HG02840 (cell line): ENCODE measurements at regions not wholly inside any gene's neighbourhood (a gene's known extent, or its start where the extent isn't known, plus 50 kb on each side); places are given as distances from the start of the nearest gene placed in this dataset.
"Not testable (repeated sequence)": the region's sequence is repeated elsewhere in the genome, so short reads cannot be mapped to it uniquely, and the experiment has no call there.

Experiments used
- ATAC-seq: cut with Tn5 transposase; IDR thresholded peaks from one replicate; pipeline ENCODE4 v1.9.1; 2021; ENCODE audit warnings: mild to moderate bottlenecking, moderate library complexity, moderate number of reproducible peaks; ENCODE audit not compliant: unreplicated experiment, low FRiP score

GRCh38 chrX:22526339-22526738, 253.6 kb downstream of the CBLL2 start:
- ATAC-seq, result peak; percentile 96

DNA sequence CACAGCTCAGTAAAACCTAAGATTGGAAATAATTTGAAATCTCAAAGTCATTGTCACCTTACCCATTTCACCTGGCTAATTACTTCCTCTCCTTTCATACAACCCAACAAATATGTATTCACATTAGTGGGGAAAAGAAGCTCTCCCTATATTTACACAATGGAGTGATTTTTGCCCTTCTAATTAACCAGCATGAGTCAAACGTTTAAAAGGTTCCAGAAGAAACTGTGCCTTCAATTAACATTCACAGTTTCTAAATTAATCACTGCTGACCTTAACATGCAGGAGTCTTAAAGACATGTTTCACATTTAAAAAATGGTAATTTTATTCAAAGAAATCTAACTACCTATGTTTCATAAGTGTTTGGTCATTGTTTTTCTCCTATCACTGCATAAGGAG, 254.6 kb downstream of the CBLL2 start:
- no peak for ATAC-seq

DNA sequence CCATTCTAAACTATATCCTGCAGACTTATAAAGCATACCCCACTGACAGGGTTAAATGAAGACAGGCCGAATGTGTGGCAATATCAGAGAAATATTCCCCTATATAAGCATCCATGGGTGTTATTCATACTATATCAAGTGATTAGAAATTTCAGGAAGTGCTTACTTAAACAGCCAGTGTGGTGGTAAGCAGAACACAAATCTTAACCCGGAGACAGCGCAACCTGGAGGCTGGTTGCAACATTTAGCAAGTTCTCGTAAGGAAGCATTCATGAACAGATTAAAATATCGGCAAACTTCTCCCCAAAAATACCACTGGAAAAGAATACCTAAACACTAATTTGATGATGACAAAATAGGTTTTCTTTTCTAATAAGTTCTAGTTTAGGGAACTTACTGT, 261.2 kb downstream of the CBLL2 start:
- ATAC-seq, result no peak

- ATAC-seq, result no peak
Measured at GRCh38 chrX:22534643-22535042, 261.9 kb downstream of the CBLL2 start.

GRCh38 chrX:22536746-22537304, 264.1 kb downstream of the CBLL2 start:
- no peak for ATAC-seq

DNA sequence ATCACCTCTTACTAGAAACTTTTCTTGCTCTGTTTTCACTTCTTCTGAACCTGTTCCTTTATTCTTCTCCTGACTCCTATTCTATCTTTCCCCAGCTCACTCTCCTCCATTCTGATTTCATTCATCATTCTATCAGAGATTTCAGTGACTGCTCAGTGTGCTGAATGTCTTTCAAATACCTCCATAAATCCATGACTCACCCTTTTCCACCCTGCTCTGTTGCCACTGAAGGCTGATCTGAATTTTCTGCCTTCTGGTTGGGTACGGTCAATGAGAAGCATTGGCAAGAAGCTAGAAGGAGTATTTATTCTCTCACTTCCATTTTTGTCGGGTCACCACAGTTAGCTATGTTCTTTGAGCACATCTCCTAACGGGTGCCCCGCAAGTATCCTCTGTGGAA, 265.9 kb downstream of the CBLL2 start:
- ATAC-seq, result no peak

DNA sequence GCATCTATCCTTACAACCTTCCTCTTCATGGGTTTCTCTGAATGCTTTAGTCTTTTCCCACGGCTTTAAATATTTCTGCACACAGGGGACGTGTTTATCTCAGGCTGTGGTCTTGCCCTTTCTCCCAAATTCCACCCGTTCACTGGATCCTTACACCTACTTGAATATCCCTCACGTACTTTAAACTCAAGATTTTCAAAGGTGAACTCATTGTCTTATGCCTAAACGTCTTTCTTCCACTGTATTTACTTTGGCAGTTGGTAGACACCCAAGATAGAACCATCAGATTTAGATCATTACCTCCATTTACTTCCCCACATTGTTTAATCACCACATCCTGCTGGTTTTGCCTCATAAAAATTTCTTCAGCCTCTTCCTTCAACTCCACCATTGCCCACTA, 269.2 kb downstream of the CBLL2 start:
- ATAC-seq, result no peak

- no peak for ATAC-seq
Measured at GRCh38 chrX:22542641-22543040, 269.9 kb downstream of the CBLL2 start.

GRCh38 chrX:22559506-22559905, 286.8 kb downstream of the CBLL2 start:
- no peak for ATAC-seq

GRCh38 chrX:22575161-22575845, 302.6 kb downstream of the CBLL2 start:
- ATAC-seq, result no peak

DNA sequence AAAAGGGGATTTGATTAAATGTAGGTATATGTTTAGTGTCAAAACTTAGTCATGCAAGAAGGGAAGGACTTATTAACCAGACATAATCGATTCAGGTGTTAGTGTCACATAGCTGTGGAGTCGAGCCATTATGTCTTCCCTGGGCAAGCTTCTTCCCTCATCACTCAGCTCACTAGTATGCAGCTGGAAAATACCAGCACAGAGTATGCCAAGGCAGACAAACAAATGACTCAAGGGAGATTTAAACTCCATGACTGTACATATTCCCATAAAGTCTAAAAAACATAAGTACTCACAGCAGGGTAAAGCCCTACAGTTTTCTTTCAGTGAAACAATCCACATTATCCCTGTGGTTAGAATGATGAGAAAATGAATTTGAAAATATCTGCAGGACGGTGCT, 304.5 kb downstream of the CBLL2 start:
- no peak for ATAC-seq

- ATAC-seq, result no peak
Measured at GRCh38 chrX:22585831-22586230, 313.1 kb downstream of the CBLL2 start.

DNA sequence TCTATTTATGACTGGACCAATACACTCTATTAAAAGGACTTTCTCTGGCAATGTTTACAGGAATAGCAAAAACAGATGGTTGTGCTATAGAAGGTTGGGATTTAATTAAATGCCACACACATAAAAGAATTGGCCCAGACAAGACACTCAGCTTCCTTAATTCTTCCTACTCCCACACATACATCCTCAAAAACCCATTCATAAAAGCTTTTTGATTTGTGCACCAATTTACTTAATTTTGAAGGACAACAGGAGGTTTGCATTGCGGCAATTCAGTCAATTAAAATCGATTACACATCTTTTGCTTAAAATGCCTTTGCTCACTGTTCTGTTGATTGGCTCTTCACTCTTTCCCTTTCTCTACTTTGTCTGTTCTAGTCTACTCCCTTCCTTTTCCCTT, 317.1 kb downstream of the CBLL2 start:
- no peak for ATAC-seq

DNA sequence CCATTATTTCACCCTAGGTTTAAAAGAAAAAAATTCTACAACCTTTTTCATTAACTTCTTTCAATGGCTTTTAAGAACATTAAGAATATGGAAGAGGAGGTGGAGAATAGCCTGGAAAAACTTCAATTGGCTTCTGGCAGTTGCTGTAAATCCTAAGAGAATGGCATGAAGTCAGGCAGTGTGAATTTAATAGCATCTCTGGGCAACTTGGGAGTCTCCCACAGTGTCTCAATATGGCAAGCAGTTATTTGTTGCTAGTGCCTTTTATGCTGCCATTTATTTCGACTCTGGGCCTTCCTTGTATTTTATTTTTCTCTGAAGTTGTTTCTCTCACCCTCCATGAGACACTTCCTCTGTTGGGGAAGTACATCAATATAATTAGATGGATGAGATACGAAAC, 322.1 kb downstream of the CBLL2 start:
- no peak for ATAC-seq

DNA sequence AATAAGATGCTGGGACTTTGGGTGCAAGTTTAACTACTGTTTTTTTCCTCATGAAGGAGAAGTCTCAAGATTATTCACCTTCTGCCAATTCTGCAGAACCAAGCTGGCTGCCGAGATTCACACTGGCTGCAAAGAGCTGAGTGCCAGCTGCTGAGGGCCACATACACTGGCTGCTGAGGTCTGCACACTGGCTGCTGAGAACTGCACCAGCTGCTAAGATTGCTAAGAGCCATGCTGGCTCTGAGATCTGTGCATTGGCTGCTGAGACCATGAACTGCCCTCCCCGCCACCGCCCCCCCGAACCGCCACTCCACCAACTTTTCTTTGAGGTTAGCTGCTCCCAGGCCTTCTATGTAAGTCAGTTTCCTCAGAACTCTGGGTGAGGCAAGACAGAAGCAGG, 330.3 kb downstream of the CBLL2 start:
- ATAC-seq, result no peak

- not testable (repeated sequence) for ATAC-seq
Measured at GRCh38 chrX:22609452-22609851, 336.7 kb downstream of the CBLL2 start.

GRCh38 chrX:22616867-22617266, 344.2 kb downstream of the CBLL2 start:
- no peak for ATAC-seq

DNA sequence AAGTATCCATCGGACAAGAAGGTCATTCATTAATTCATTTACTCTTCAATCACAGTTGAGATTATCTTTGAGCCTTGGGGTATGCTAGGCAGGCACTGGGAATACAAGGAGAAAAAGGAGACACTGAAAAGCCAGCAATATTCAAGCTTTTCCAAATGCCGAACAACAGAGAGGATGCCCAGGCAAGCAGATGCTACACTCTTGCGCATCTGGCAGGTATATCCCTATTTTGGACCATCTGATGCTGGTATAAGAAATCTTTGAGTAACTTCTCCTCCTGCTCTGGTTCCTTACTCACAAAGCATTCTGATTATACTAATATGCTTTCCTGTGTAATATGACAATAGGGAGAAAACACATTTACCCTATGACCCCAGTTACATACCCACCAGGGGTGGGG, 354.9 kb downstream of the CBLL2 start:
- no peak for ATAC-seq

DNA sequence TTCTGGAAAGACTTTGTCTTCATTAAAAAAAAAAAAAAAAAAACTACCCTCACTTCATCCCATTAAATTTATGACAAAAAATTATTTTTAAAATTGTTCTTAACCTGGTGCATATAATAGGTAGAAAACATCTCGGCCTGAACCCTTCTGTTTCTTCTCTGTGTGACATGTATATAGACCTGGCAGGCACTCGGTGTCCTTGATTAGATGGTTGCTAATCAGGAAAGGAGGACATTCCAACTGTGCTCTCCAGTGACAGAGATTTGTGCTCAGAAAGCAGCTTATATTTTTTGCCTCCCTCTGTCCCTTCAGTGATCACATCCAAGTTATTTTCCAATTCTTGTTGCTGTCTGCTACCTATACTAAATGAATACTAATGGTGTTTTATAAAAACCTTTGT, 355.6 kb downstream of the CBLL2 start:
- ATAC-seq, result no peak

DNA sequence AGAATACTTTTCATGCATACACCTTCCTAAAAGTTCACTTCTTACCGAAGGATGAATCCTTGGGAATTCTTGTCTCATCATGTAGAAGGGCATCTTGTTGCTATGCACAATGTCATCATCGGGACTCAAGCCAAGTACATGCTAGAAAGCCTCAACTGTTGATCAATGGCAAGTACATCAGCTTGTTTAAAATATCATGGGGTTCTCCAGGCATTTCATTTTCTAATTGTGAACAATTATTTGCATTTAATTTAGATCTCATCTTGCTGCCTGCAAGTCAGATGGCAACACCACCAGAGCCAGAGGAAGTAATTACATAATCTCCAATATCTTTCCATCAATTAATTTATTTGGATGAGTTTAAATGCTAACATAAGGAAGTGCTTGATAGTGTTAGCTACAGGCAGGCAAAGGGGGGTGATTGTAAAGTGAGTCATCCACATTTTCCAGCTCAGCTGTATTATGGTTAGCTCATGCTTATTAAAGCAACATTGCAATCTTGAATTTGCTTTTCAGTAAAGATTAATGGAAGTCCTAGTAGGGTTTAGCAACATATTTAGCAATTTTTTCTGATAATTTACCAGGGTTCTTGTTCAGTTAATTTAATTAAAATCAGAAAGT, 356.5 kb downstream of the CBLL2 start:
- no peak for ATAC-seq

- ATAC-seq, result no peak
Measured at GRCh38 chrX:22634083-22634482, 361.4 kb downstream of the CBLL2 start.

- ATAC-seq, result no peak
Measured at GRCh38 chrX:22634751-22635150, 362.0 kb downstream of the CBLL2 start.
